CMK (cell line): ENCODE measurements at regions not wholly inside any gene's neighbourhood (a gene's known extent, or its start where the extent isn't known, plus 50 kb on each side); places are given as distances from the start of the nearest gene placed in this dataset.

Source experiments
- DNase-seq: peaks from one replicate; pipeline ENCODE4 v3.0.0-alpha.2; 2010; ENCODE audit warnings: low read depth

- DNase-seq: no peak
Measured at GRCh38 chr17:65444049-65444448, 117.4 kb downstream of the AXIN2 start.

GRCh38 chr17:65442691-65443090 is 118.8 kb downstream of the AXIN2 start:
- DNase-seq: no peak

GRCh38 chr17:65442250-65442649 is 119.2 kb downstream of the AXIN2 start:
- no peak for DNase-seq

- no peak for DNase-seq
Measured at GRCh38 chr17:65441053-65441605, 120.3 kb downstream of the AXIN2 start.

- DNase-seq: no peak
Measured at GRCh38 chr17:65438708-65439294, 122.6 kb downstream of the AXIN2 start.

GRCh38 chr17:65438173-65438572 is 123.3 kb downstream of the AXIN2 start:
- DNase-seq: no peak

- no peak for DNase-seq
Measured at GRCh38 chr17:65436871-65437270, 124.6 kb downstream of the AXIN2 start.

- DNase-seq: no peak
Measured at GRCh38 chr17:65434878-65435277, 126.6 kb downstream of the AXIN2 start.

GRCh38 chr17:65434251-65434650 is 127.2 kb downstream of the AXIN2 start:
- no peak for DNase-seq

GRCh38 chr17:65433592-65433991 is 127.9 kb downstream of the AXIN2 start:
- DNase-seq: no peak

- DNase-seq: no peak
Measured at GRCh38 chr17:65433157-65433556, 128.3 kb downstream of the AXIN2 start.

GRCh38 chr17:65431116-65431515 is 130.3 kb downstream of the AXIN2 start:
- DNase-seq: no peak

GRCh38 chr17:65430209-65430833 is 131.1 kb downstream of the AXIN2 start:
- DNase-seq: no peak

- DNase-seq: no peak
Measured at GRCh38 chr17:65423346-65424140, 137.9 kb downstream of the AXIN2 start.

GRCh38 chr17:65418622-65419021 is 142.8 kb downstream of the AXIN2 start:
- DNase-seq: no peak

GRCh38 chr17:65417406-65418221 is 143.8 kb downstream of the AXIN2 start:
- DNase-seq: no peak

GRCh38 chr17:65415991-65416390 is 145.5 kb downstream of the AXIN2 start:
- no peak for DNase-seq

- no peak for DNase-seq
Measured at GRCh38 chr17:65413390-65413789, 148.1 kb downstream of the AXIN2 start.

- DNase-seq: no peak
Measured at GRCh38 chr17:65409381-65409780, 152.1 kb downstream of the AXIN2 start.

GRCh38 chr17:65408050-65408449 is 153.4 kb downstream of the AXIN2 start:
- DNase-seq: no peak

- no peak for DNase-seq
Measured at GRCh38 chr17:65407017-65407416, 154.4 kb downstream of the AXIN2 start.

GRCh38 chr17:65406552-65406951 is 154.9 kb downstream of the AXIN2 start:
- no peak for DNase-seq
